ENCODE measurements at regions not wholly inside any gene's neighbourhood (a gene's known extent, or its start where the extent isn't known, plus 50 kb on each side); places are given as distances from the start of the nearest gene placed in this dataset.

GRCh38 chr4:66574145-66574978 lies 904.1 kb upstream of the EPHA5 start:
- H3K9ac ChIP-seq (ENCODE audit: insufficient read depth, low read depth, low read length), result no peak overlapping the region
- ATAC-seq (no peak; the same call in 2 of the 3 replicates), DNase-seq (ENCODE audit: low spot score) (no peak), FAIRE-seq (no peak)
- ChIA-PET POLR2A (no interaction called here), CTCF (ENCODE audit: low intra/inter-chr PET ratio, low total read pairs) (no interaction called here)
- in situ Hi-C loops (cut with HindIII; ENCODE audit: extremely low pct_ligation_motif_present, low pct_unique_long_range_greater_than_20kb), result no loop called here
- H3K36me3 ChIP-seq (replicated peaks in 1 of 2; ENCODE audit: control insufficient read depth in 1 of 2, insufficient read depth in 2 of 2, low read length in 2 of 2), result no peaks in the 10 kb centered on the region
- no peak overlapping the region for H3K4me3 ChIP-seq (replicated peaks in 1 of 3; ENCODE audit: insufficient read depth in 1 of 3, low read depth in 2 of 3, low read length in 3 of 3)
- H3K27ac ChIP-seq (ENCODE audit: extremely low read length, insufficient read depth, low read length), result no peak overlapping the region
- H3K4me1 ChIP-seq (ENCODE audit: insufficient read depth, low read length), result peaks cover 11% of the 10 kb centered on the region; the same call in 1 of the 2 replicates
- H2AFZ ChIP-seq (ENCODE audit: low read length), result no peak overlapping the region
- WGBS (ENCODE audit: low lambda C conversion rate), result 42% methylated on average over 7 of the region's 7 CpGs
- no TSS peak for BruUV-seq (replicated peaks)
- H3K27me3 ChIP-seq (ENCODE audit: control insufficient read depth in 1 of 2, insufficient read depth in 2 of 2, low read length in 2 of 2), result no peaks in the 10 kb centered on the region
- intact Hi-C loops (cut with micrococcal nuclease; ENCODE audit: unreplicated experiment), result no loop called here
- no peaks in the 10 kb centered on the region for H3K9me3 ChIP-seq (ENCODE audit: low read length)
- peak overlapping the region; percentile 11; the same call in 1 of the 2 replicates for H3K4me2 ChIP-seq (ENCODE audit: low read depth, low read length)
- no peaks in the 10 kb centered on the region for H4K20me1 ChIP-seq (ENCODE audit: insufficient read depth, low read length)
- H3K79me2 ChIP-seq (ENCODE audit: insufficient read depth, low read length), result no peaks in the 10 kb centered on the region
- TF ChIP-seq POLR2AphosphoS5 (IDR thresholded peaks at IDR 0.05; ENCODE audit: low read depth, low read length) (no peak), YY1 (IDR thresholded peaks at IDR 0.05; ENCODE audit: insufficient read depth, insufficient replicate concordance, low read depth, low read length) (no peak), ATF1 (CRISPR knock-in tag; IDR thresholded peaks at IDR 0.05) (no peak), ZNF567 (CRISPR knock-in tag; IDR thresholded peaks at IDR 0.05; ENCODE audit: borderline replicate concordance) (no peak), NCOA2 (CRISPR knock-in tag; IDR thresholded peaks at IDR 0.05) (no peak), TCF12 (IDR thresholded peaks at IDR 0.05) (no peak), TCF12 (CRISPR knock-in tag; IDR thresholded peaks at IDR 0.05) (no peak), MXI1 (IDR thresholded peaks at IDR 0.05; ENCODE audit: borderline replicate concordance, low read depth, low read length) (no peak), HHEX (CRISPR knock-in tag; IDR thresholded peaks at IDR 0.05) (no peak), HDAC6 (IDR thresholded peaks at IDR 0.05; ENCODE audit: low read depth, low read length) (no peak), MEIS2 (CRISPR knock-in tag; IDR thresholded peaks at IDR 0.05) (no peak), RBAK (CRISPR knock-in tag; IDR thresholded peaks at IDR 0.05) (no peak), MEIS1 (CRISPR knock-in tag; IDR thresholded peaks at IDR 0.05; ENCODE audit: borderline replicate concordance) (no peak), ZBTB2 (CRISPR knock-in tag; IDR thresholded peaks at IDR 0.05; ENCODE audit: low read depth) (no peak)
- TF ChIP-seq, protein P1, sequence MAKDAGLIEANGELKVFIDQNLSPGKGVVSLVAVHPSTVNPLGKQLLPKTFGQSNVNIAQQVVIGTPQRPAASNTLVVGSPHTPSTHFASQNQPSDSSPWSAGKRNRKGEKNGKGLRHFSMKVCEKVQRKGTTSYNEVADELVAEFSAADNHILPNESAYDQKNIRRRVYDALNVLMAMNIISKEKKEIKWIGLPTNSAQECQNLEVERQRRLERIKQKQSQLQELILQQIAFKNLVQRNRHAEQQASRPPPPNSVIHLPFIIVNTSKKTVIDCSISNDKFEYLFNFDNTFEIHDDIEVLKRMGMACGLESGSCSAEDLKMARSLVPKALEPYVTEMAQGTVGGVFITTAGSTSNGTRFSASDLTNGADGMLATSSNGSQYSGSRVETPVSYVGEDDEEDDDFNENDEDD (CRISPR knock-in tag; IDR thresholded peaks at IDR 0.05; ENCODE audit: borderline replicate concordance), result no peak
- TF ChIP-seq, protein P2, sequence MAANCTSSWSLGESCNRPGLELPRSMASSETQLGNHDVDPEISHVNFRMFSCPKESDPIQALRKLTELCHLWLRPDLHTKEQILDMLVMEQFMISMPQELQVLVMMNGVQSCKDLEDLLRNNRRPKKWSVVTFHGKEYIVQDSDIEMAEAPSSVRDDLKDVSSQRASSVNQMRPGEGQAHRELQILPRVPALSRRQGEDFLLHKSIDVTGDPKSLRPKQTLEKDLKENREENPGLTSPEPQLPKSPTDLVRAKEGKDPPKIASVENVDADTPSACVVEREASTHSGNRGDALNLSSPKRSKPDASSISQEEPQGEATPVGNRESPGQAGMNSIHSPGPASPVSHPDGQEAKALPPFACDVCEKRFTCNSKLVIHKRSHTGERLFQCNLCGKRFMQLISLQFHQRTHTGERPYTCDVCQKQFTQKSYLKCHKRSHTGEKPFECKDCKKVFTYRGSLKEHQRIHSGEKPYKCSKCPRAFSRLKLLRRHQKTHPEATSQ (CRISPR knock-in tag; IDR thresholded peaks at IDR 0.05; ENCODE audit: borderline replicate concordance), result no peak
- TF ChIP-seq, protein P3, sequence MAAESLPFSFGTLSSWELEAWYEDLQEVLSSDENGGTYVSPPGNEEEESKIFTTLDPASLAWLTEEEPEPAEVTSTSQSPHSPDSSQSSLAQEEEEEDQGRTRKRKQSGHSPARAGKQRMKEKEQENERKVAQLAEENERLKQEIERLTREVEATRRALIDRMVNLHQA (CRISPR knock-in tag; IDR thresholded peaks at IDR 0.05), result no peak
- TF ChIP-seq, protein P4, sequence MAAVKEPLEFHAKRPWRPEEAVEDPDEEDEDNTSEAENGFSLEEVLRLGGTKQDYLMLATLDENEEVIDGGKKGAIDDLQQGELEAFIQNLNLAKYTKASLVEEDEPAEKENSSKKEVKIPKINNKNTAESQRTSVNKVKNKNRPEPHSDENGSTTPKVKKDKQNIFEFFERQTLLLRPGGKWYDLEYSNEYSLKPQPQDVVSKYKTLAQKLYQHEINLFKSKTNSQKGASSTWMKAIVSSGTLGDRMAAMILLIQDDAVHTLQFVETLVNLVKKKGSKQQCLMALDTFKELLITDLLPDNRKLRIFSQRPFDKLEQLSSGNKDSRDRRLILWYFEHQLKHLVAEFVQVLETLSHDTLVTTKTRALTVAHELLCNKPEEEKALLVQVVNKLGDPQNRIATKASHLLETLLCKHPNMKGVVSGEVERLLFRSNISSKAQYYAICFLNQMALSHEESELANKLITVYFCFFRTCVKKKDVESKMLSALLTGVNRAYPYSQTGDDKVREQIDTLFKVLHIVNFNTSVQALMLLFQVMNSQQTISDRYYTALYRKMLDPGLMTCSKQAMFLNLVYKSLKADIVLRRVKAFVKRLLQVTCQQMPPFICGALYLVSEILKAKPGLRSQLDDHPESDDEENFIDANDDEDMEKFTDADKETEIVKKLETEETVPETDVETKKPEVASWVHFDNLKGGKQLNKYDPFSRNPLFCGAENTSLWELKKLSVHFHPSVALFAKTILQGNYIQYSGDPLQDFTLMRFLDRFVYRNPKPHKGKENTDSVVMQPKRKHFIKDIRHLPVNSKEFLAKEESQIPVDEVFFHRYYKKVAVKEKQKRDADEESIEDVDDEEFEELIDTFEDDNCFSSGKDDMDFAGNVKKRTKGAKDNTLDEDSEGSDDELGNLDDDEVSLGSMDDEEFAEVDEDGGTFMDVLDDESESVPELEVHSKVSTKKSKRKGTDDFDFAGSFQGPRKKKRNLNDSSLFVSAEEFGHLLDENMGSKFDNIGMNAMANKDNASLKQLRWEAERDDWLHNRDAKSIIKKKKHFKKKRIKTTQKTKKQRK (IDR thresholded peaks at IDR 0.05; ENCODE audit: low read length), result no peak

All from HepG2 (cell line).